ACC112 (cell line): ENCODE measurements at regions not wholly inside any gene's neighbourhood (a gene's known extent, or its start where the extent isn't known, plus 50 kb on each side); places are given as distances from the start of the nearest gene placed in this dataset.

Source experiments
- H2AFZ ChIP-seq: fragments of 200-600 bp; sonication (generic); one replicate; pipeline ENCODE4 v1.6.0; 2017; ENCODE audit warnings: antibody characterized with exemption, low read length; ENCODE audit not compliant: unreplicated experiment
- H3K27ac ChIP-seq: fragments of 200-600 bp; sonication (generic); 2 replicates; pipeline ENCODE4 v1.5.1; 2014; ENCODE audit warnings: low read depth, mild to moderate bottlenecking, antibody characterized with exemption, low read length, moderate library complexity
- H3K27me3 ChIP-seq: fragments of 200-600 bp; sonication (generic); 2 replicates; pipeline ENCODE4 v1.6.1; 2014; ENCODE audit warnings: mild to moderate bottlenecking, antibody characterized with exemption, low read length, moderate library complexity, mixed read lengths; ENCODE audit not compliant: insufficient read depth
- H3K36me3 ChIP-seq: fragments of 200-600 bp; sonication (generic); 2 replicates; pipeline ENCODE4 v1.6.1; 2016; ENCODE audit warnings: mild to moderate bottlenecking, antibody characterized with exemption, low read length, moderate library complexity, mixed read lengths; ENCODE audit not compliant: insufficient read depth
- H3K4me1 ChIP-seq: fragments of 200-600 bp; sonication (generic); one replicate; pipeline ENCODE4 v1.6.1; 2016; ENCODE audit warnings: low read length, mixed read lengths; ENCODE audit not compliant: insufficient read depth, unreplicated experiment, control insufficient read depth
- H3K4me3 ChIP-seq: fragments of 200-600 bp; sonication (generic); 2 replicates; pipeline ENCODE4 v1.5.1; 2014; ENCODE audit warnings: mild to moderate bottlenecking, low read depth, low read length
- H3K79me2 ChIP-seq: fragments of 200-600 bp; sonication (generic); one replicate; pipeline ENCODE4 v1.6.0; 2016; ENCODE audit warnings: low read length; ENCODE audit not compliant: control insufficient read depth, unreplicated experiment, insufficient read depth

GRCh38 chr10:25797888-25798429 lies 136.1 kb upstream of the MYO3A start:
- no peaks in the 10 kb centered on the region for H3K79me2 ChIP-seq
- H3K36me3 ChIP-seq = no peaks in the 10 kb centered on the region
- no peaks in the 10 kb centered on the region for H3K4me1 ChIP-seq
- no peak overlapping the region for H2AFZ ChIP-seq
- H3K27ac ChIP-seq = no peak overlapping the region
- no peak overlapping the region for H3K4me3 ChIP-seq
- H3K27me3 ChIP-seq = no peaks in the 10 kb centered on the region

DNA sequence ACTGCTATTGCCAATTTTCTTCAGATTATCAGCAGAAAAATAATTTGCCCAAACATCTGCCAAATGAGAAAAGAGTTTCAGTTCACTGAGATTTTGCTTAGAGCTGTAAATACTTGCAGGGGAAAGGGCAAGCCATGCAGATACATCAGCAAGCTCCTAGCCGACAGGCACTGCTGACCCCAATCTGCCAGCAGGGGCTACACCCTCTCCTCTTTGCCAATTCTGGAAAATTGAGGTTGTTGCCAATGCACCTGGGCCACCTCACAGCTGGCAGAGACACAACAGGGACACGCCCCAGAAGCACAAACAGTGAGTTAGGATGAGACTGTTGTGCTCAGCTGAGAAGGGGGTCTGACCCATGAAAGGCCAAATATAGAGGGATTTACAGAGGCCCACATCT lies 129.5 kb upstream of the MYO3A start:
- Histone ChIP-seq H2AFZ (no peak overlapping the region), H3K27me3 (no peaks in the 10 kb centered on the region), H3K36me3 (no peaks in the 10 kb centered on the region), H3K4me3 (no peak overlapping the region), H3K79me2 (no peaks in the 10 kb centered on the region), H3K4me1 (no peaks in the 10 kb centered on the region), H3K27ac (no peak overlapping the region)

DNA sequence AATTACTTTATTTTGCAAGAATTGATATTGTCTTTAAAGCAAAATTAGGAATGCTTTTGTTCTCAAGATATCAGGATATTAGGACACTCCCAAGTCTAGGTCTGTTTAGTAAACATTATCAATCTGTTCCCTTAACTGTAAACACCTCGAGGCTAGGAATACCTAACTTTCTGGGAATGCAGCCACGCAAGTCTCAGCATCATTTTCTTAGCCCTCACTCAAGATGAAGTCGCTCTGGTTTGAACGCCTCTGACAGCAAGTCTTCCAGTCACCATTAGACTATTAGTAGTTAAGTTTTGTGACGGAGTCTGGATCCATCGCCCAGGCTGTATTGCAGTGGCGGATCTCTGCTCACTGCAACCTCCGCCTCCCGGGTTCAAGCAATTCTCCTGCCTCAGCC lies 128.0 kb upstream of the MYO3A start:
- H2AFZ ChIP-seq = no peak overlapping the region
- H3K27ac ChIP-seq = no peak overlapping the region
- no peaks in the 10 kb centered on the region for H3K79me2 ChIP-seq
- H3K36me3 ChIP-seq = no peaks in the 10 kb centered on the region
- H3K4me3 ChIP-seq = no peak overlapping the region
- no peaks in the 10 kb centered on the region for H3K4me1 ChIP-seq
- H3K27me3 ChIP-seq = no peaks in the 10 kb centered on the region

DNA sequence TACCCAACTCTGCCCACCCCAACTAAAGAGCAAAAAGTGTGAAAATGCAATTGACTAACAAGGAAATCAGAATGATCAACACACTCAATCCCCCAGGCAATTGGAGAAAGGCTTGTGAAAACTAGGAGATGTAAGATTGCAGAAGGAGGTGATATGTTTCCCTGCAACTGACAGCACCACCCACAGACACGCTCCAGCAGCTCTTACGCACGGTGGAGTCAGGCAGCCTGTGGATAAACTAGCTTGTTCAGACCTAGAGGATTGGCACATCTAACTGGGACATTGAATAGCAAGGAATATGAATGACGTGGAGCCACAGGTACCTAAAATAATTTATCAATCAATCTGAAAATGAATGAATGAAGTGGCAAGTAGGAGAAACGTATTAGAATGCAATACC lies 125.7 kb upstream of the MYO3A start:
- no peak overlapping the region for H3K4me3 ChIP-seq
- H2AFZ ChIP-seq = no peak overlapping the region
- no peaks in the 10 kb centered on the region for H3K36me3 ChIP-seq
- H3K27ac ChIP-seq = no peak overlapping the region
- H3K27me3 ChIP-seq = no peaks in the 10 kb centered on the region
- no peaks in the 10 kb centered on the region for H3K79me2 ChIP-seq
- H3K4me1 ChIP-seq = no peaks in the 10 kb centered on the region

DNA sequence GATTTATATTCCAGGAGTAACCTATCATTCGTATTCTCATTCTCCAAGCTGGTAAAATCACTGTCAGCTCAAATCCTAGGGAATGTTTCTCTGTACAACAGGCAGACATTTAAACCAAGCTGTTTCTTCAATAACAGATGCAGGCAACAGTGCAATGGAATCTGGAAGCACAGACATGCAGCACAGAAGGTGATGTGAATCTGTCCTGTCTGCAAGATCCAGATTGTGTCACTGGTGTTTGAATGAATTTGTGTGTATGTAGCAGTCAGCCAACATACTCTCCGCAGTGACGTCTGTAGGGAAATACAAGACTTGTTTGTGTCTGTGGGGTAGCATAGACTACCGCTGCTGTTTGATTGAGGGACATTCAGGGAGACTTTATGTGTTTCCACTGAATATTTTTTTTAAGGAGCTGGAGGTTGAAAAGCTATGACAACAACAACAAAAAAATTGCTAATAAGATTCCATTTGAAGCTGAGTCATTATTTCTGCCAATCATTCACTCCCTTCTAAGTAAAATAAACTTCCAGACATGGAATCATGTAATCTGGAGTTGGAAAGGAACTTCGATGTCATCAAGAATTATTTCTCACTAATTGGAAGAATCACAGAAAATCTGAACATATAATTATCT lies 122.9 kb upstream of the MYO3A start:
- Histone ChIP-seq H3K36me3 (no peaks in the 10 kb centered on the region), H3K79me2 (no peaks in the 10 kb centered on the region), H2AFZ (no peak overlapping the region), H3K4me3 (no peak overlapping the region), H3K27me3 (no peaks in the 10 kb centered on the region), H3K4me1 (no peaks in the 10 kb centered on the region), H3K27ac (no peak overlapping the region)

DNA sequence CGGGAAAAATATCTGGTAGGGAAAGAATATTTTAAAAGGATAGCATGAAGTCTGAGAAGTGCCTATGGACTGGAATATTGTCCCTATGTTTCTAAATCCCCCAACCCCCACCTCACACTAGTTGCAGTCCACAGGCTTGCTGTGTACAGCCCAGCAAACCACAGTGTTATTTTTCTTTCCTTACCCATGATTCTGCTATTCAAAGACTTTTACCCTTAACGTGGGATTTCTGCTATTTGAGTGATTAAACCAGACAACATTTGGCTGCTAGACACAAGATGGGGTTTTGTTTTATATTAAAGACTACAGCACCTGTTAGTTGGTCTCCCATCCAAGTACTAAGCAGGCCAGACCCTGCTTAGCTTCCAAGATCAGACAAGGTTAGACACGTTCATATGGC lies 120.5 kb upstream of the MYO3A start:
- no peaks in the 10 kb centered on the region for H3K79me2 ChIP-seq
- no peak overlapping the region for H3K4me3 ChIP-seq
- H3K27me3 ChIP-seq = no peaks in the 10 kb centered on the region
- no peak overlapping the region for H3K27ac ChIP-seq
- H2AFZ ChIP-seq = no peak overlapping the region
- no peaks in the 10 kb centered on the region for H3K36me3 ChIP-seq
- no peaks in the 10 kb centered on the region for H3K4me1 ChIP-seq

DNA sequence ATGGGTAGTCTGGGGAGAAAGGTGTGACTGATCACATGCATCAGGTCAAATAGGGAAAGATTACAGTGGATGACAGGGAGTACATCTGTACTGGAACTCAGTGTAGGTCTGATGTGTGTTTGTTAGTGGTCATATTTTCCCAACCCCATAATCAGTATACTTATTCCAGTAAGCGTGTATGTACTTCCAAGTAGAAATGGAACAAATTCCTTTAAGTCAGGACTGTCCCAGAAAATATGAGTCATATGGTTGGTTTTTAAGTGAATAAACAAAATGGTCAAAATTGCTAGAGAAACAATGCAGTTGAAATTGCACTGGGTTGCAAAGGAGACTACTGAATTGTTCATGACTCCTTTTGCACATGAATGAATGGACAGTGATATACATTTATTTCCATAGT lies 118.8 kb upstream of the MYO3A start:
- no peaks in the 10 kb centered on the region for H3K36me3 ChIP-seq
- no peaks in the 10 kb centered on the region for H3K27me3 ChIP-seq
- no peaks in the 10 kb centered on the region for H3K79me2 ChIP-seq
- no peaks in the 10 kb centered on the region for H3K4me1 ChIP-seq
- H2AFZ ChIP-seq = no peak overlapping the region
- no peak overlapping the region for H3K4me3 ChIP-seq
- H3K27ac ChIP-seq = no peak overlapping the region

GRCh38 chr10:25815999-25816768 lies 117.8 kb upstream of the MYO3A start:
- H3K36me3 ChIP-seq = no peaks in the 10 kb centered on the region
- no peaks in the 10 kb centered on the region for H3K27me3 ChIP-seq
- H3K27ac ChIP-seq = no peak overlapping the region
- H3K4me1 ChIP-seq = no peaks in the 10 kb centered on the region
- no peak overlapping the region for H3K4me3 ChIP-seq
- H2AFZ ChIP-seq = no peak overlapping the region
- H3K79me2 ChIP-seq = no peaks in the 10 kb centered on the region

DNA sequence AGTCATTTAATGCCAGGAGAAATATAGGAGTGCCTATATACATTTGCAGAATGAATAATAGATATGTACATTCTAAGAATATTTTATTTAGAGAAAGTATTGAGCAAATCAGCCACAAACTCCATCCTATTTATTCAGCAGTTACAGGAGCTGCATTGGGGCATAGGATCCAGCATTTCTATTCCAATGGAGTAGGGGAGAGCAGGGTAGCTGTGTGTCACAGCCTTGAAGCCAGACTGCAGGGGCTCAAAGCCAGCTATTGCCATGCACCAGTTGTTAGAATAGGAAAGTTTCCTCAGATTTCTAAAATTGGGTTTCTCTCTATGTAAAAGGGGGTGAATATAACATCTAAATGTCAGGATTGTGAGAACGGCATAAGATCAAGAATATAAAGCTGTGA lies 116.8 kb upstream of the MYO3A start:
- H2AFZ ChIP-seq = no peak overlapping the region

GRCh38 chr10:25818751-25819150 lies 115.3 kb upstream of the MYO3A start:
- Histone ChIP-seq H3K4me3 (no peak overlapping the region), H3K27ac (no peak overlapping the region), H3K4me1 (no peaks in the 10 kb centered on the region), H2AFZ (no peak overlapping the region), H3K79me2 (no peaks in the 10 kb centered on the region), H3K27me3 (no peaks in the 10 kb centered on the region), H3K36me3 (no peaks in the 10 kb centered on the region)

More for the DNA sequence above, 116.8 kb upstream of the MYO3A start:
- Histone ChIP-seq H3K27ac (no peak overlapping the region), H3K4me1 (no peaks in the 10 kb centered on the region), H3K36me3 (no peaks in the 10 kb centered on the region), H3K79me2 (no peaks in the 10 kb centered on the region), H3K27me3 (no peaks in the 10 kb centered on the region), H3K4me3 (no peak overlapping the region)

GRCh38 chr10:25820472-25820871 lies 113.6 kb upstream of the MYO3A start:
- H3K36me3 ChIP-seq = no peaks in the 10 kb centered on the region
- no peaks in the 10 kb centered on the region for H3K4me1 ChIP-seq
- H3K27me3 ChIP-seq = no peaks in the 10 kb centered on the region
- H3K79me2 ChIP-seq = no peaks in the 10 kb centered on the region
- no peak overlapping the region for H3K27ac ChIP-seq
- no peak overlapping the region for H2AFZ ChIP-seq
- peak overlapping the region; percentile 37 for H3K4me3 ChIP-seq
